A673 (cell line): ENCODE measurements at regions not wholly inside any gene's neighbourhood (a gene's known extent, or its start where the extent isn't known, plus 50 kb on each side); places are given as distances from the start of the nearest gene placed in this dataset.

Experiments
- BruUV-seq: library from RNA; stranded (reverse); fragments of 400-500 nt; replicated peaks from 2 replicates; lab custom pipeline; 2021; lab: Mats Ljungman, UMichigan
- CTCF ChIA-PET: fragments of 300-600 bp; sonication (Branson Sonifier 250); formaldehyde crosslinking; loops from one replicate; lab custom pipeline; 2022; ENCODE audit warnings: antibody characterized with exemption; lab: Charles Lee
- POLR2A ChIA-PET: fragments of 300-600 bp; sonication (Branson Sonifier 250); formaldehyde crosslinking; loops from one replicate; lab custom pipeline; 2022; ENCODE audit warnings: antibody characterized with exemption; ENCODE audit not compliant: low non-redundant PET; lab: Charles Lee
- DNase-seq: peaks from one replicate; pipeline ENCODE4 v3.0.0-alpha.2; 2015; ENCODE audit warnings: low spot score
- H3K27ac ChIP-seq: fragments of 200-600 bp; sonication (generic); 2 replicates; pipeline ENCODE4 v1.5.1; 2016; ENCODE audit warnings: mixed run types, low read depth, mild to moderate bottlenecking, mixed read lengths, antibody characterized with exemption, low read length; ENCODE audit not compliant: poor library complexity, severe bottlenecking
- H3K27me3 ChIP-seq: fragments of 200-600 bp; sonication (generic); replicated peaks from 2 replicates; pipeline ENCODE4 v1.6.1; 2017; ENCODE audit warnings: mixed run types, low read depth, mild to moderate bottlenecking, mixed read lengths, antibody characterized with exemption, low read length; ENCODE audit not compliant: insufficient read depth, poor library complexity
- H3K36me3 ChIP-seq: fragments of 200-600 bp; sonication (generic); 2 replicates; pipeline ENCODE4 v1.6.1; 2016; ENCODE audit warnings: mixed run types, mild to moderate bottlenecking, mixed read lengths, antibody characterized with exemption, low read length; ENCODE audit not compliant: insufficient read depth, poor library complexity, severe bottlenecking
- H3K4me1 ChIP-seq: fragments of 200-600 bp; sonication (generic); 2 replicates; pipeline ENCODE4 v1.6.1; 2017; ENCODE audit warnings: mixed run types, mild to moderate bottlenecking, mixed read lengths, antibody characterized with exemption, low read length; ENCODE audit not compliant: insufficient read depth, poor library complexity, severe bottlenecking
- H3K4me3 ChIP-seq: fragments of 200-600 bp; sonication (generic); 2 replicates; pipeline ENCODE4 v1.5.1; 2016; ENCODE audit warnings: low read depth, mixed run types, mild to moderate bottlenecking, mixed read lengths, low read length; ENCODE audit not compliant: poor library complexity, severe bottlenecking
- H3K9me3 ChIP-seq: fragments of 200-600 bp; sonication (generic); 2 replicates; pipeline ENCODE4 v1.6.1; 2016; ENCODE audit warnings: mixed run types, low read depth, mild to moderate bottlenecking, mixed read lengths, antibody characterized with exemption, low read length; ENCODE audit not compliant: poor library complexity, severe bottlenecking
- EZH2 ChIP-seq: fragments of 200-600 bp; sonication (generic); IDR thresholded peaks from 2 replicates; pipeline ENCODE4 v1.6.1; 2017; ENCODE audit warnings: borderline replicate concordance, low read depth, mild to moderate bottlenecking, mixed read lengths, antibody characterized with exemption, low read length; ENCODE audit not compliant: poor library complexity, severe bottlenecking
- intact Hi-C: fragments of 100-400 bp; cut with micrococcal nuclease; formaldehyde crosslinking; loops from one replicate; pipeline ENCODE4 v1.10.0; 2022; ENCODE audit not compliant: unreplicated experiment
- TF ChIP-seq, protein P1 (sequence below): fragments of 300-800, 200-600 bp; sonication (generic); conservative IDR thresholded peaks from 2 replicates; pipeline ENCODE4 v1.5.1; 2017; ENCODE audit warnings: low read depth, mild to moderate bottlenecking, antibody characterized with exemption, low read length, moderate library complexity, mixed read lengths

DNA sequence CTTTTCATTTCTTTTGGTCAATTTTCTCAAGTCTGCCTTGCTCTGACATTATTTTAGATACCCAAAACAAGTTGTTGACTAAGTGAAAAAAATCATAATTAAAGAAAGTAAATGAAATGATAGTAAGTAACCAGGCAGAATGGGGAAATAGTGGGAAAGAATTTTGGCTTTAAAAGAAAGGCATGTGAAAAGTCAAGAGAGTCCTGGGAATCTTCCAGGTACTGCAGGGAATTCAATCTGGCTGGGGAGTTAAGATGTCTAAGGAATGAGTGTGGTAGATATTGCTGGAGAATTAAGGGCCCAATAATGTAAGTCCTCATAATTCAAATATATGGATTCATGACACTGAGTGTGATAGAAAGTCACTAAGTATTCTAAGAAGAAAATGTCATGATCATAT, 123.1 kb upstream of the PAPPA start:
- H3K36me3 ChIP-seq, result no peaks in the 10 kb centered on the region
- H3K27ac ChIP-seq, result no peak overlapping the region
- no TSS peak for BruUV-seq
- H3K4me1 ChIP-seq, result no peaks in the 10 kb centered on the region
- H3K4me3 ChIP-seq, result no peak overlapping the region
- ChIA-PET CTCF (no interaction called here), POLR2A (no interaction called here)
- DNase-seq, result no peak
- intact Hi-C loops, result no loop called here
- no peaks in the 10 kb centered on the region for H3K27me3 ChIP-seq
- TF ChIP-seq, protein P1, sequence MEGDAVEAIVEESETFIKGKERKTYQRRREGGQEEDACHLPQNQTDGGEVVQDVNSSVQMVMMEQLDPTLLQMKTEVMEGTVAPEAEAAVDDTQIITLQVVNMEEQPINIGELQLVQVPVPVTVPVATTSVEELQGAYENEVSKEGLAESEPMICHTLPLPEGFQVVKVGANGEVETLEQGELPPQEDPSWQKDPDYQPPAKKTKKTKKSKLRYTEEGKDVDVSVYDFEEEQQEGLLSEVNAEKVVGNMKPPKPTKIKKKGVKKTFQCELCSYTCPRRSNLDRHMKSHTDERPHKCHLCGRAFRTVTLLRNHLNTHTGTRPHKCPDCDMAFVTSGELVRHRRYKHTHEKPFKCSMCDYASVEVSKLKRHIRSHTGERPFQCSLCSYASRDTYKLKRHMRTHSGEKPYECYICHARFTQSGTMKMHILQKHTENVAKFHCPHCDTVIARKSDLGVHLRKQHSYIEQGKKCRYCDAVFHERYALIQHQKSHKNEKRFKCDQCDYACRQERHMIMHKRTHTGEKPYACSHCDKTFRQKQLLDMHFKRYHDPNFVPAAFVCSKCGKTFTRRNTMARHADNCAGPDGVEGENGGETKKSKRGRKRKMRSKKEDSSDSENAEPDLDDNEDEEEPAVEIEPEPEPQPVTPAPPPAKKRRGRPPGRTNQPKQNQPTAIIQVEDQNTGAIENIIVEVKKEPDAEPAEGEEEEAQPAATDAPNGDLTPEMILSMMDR, result no peak
- no peak for TF ChIP-seq EZH2
- H3K9me3 ChIP-seq, result peaks cover 14% of the 10 kb centered on the region

GRCh38 chr9:116032683-116033440, 120.7 kb upstream of the PAPPA start:
- no TSS peak for BruUV-seq
- Histone ChIP-seq H3K27ac (no peak overlapping the region), H3K27me3 (no peaks in the 10 kb centered on the region), H3K4me1 (no peaks in the 10 kb centered on the region), H3K4me3 (no peak overlapping the region), H3K36me3 (no peaks in the 10 kb centered on the region), H3K9me3 (peaks cover 14% of the 10 kb centered on the region)
- TF ChIP-seq EZH2, result no peak
- TF ChIP-seq, protein P1, result no peak
- no peak for DNase-seq
- ChIA-PET POLR2A (no interaction called here), CTCF (no interaction called here)
- intact Hi-C loops, result no loop called here

GRCh38 chr9:116039312-116039711, 114.3 kb upstream of the PAPPA start:
- BruUV-seq, result no TSS peak

More at GRCh38 chr9:116039312-116039711, 114.3 kb upstream of the PAPPA start:
- intact Hi-C loops, result no loop called here
- TF ChIP-seq, protein P1, result no peak
- TF ChIP-seq EZH2, result no peak
- Histone ChIP-seq H3K36me3 (no peaks in the 10 kb centered on the region), H3K27me3 (no peaks in the 10 kb centered on the region), H3K9me3 (no peaks in the 10 kb centered on the region), H3K4me3 (no peak overlapping the region), H3K27ac (no peak overlapping the region), H3K4me1 (no peaks in the 10 kb centered on the region)
- ChIA-PET POLR2A (no interaction called here), CTCF (no interaction called here)
- no peak for DNase-seq
